ENCODE measurements at regions not wholly inside any gene's neighbourhood (a gene's known extent, or its start where the extent isn't known, plus 50 kb on each side); places are given as distances from the start of the nearest gene placed in this dataset.

GRCh38 chr1:79207331-79207730, 200.8 kb upstream of the ADGRL4 start (continued):
- TF ChIP-seq KDM1A (IDR thresholded peaks at IDR 0.05; ENCODE audit: borderline replicate concordance, low read length) (no peak), CHD1 (IDR thresholded peaks at IDR 0.05; ENCODE audit: low read depth, low read length) (no peak), ZNF274 (IDR thresholded peaks at IDR 0.05; ENCODE audit: borderline replicate concordance, extremely low read depth, low read length) (no peak), GABPA (IDR thresholded peaks at IDR 0.05; ENCODE audit: borderline replicate concordance, insufficient read depth, low read length) (no peak), HDAC2 (IDR thresholded peaks at IDR 0.05; ENCODE audit: borderline replicate concordance in 1 of 2, low read depth in 2 of 2, low read length in 2 of 2) (no peak), USF2 (IDR thresholded peaks at IDR 0.05; ENCODE audit: low read length) (no peak), CTBP2 (IDR thresholded peaks at IDR 0.05; ENCODE audit: borderline replicate concordance, insufficient read depth, insufficient read length, low read length) (no peak), SIRT6 (IDR thresholded peaks at IDR 0.05; ENCODE audit: low read length) (no peak), TBP (IDR thresholded peaks at IDR 0.05; ENCODE audit: low read depth, low read length) (no peak)

Data from H1 (cell line).